ENCODE measurements at regions not wholly inside any gene's neighbourhood (a gene's known extent, or its start where the extent isn't known, plus 50 kb on each side); places are given as distances from the start of the nearest gene placed in this dataset.

- no peak overlapping the region for H3K4me3 ChIP-seq
- no peak for DNase-seq
- H3K27me3 ChIP-seq: no peaks in the 10 kb centered on the region
- WGBS, 2 donors: 53 to 58% methylated on average over 1 of the region's 1 CpG
- H3K27ac ChIP-seq: no peak overlapping the region
- no peaks in the 10 kb centered on the region for H3K4me1 ChIP-seq
- H3K9me3 ChIP-seq: no peaks in the 10 kb centered on the region
- no peak for TF ChIP-seq POLR2A (IDR thresholded peaks at IDR 0.05)
- TF ChIP-seq EP300 (IDR thresholded peaks at IDR 0.05): no peak
- no peak for TF ChIP-seq POLR2AphosphoS5 (IDR thresholded peaks at IDR 0.05)
- TF ChIP-seq CTCF (IDR thresholded peaks at IDR 0.05): no peak
- no peaks in the 10 kb centered on the region for H3K36me3 ChIP-seq
- no peak for ATAC-seq (ENCODE audit: low FRiP score in 2 of 2)
Observed at GRCh38 chr21:23712166-23712565, 1895.1 kb downstream of the MRPL39 start.

GRCh38 chr21:23706431-23706830 is 1900.8 kb downstream of the MRPL39 start:
- H3K27ac ChIP-seq: no peak overlapping the region
- H3K27me3 ChIP-seq: no peaks in the 10 kb centered on the region
- no peaks in the 10 kb centered on the region for H3K36me3 ChIP-seq
- no peaks in the 10 kb centered on the region for H3K4me1 ChIP-seq
- WGBS, 2 donors: 78 to 83% methylated on average over 2 of the region's 2 CpGs
- no peak overlapping the region for H3K4me3 ChIP-seq
- TF ChIP-seq POLR2AphosphoS5 (IDR thresholded peaks at IDR 0.05): no peak
- TF ChIP-seq EP300 (IDR thresholded peaks at IDR 0.05): no peak
- no peak for ATAC-seq (ENCODE audit: low FRiP score in 2 of 2)
- H3K9me3 ChIP-seq: peaks cover 0 to under 1% (median 0%) of the 10 kb centered on the region in 4 donors
- no peak for DNase-seq

- TF ChIP-seq EP300 (IDR thresholded peaks at IDR 0.05) (no peak), POLR2A (IDR thresholded peaks at IDR 0.05) (no peak)
- peaks cover 0 to 21% (median 1%) of the 10 kb centered on the region in 4 donors for H3K9me3 ChIP-seq
- no peak overlapping the region for H3K27ac ChIP-seq
- no peak overlapping the region for H3K4me3 ChIP-seq
- H3K27me3 ChIP-seq: no peaks in the 10 kb centered on the region
- DNase-seq (no peak), ATAC-seq (ENCODE audit: low FRiP score in 2 of 2) (no peak)
- no peaks in the 10 kb centered on the region for H3K4me1 ChIP-seq
- WGBS, 2 donors: 86 to 95% methylated on average over 2 of the region's 2 CpGs
- H3K36me3 ChIP-seq: no peaks in the 10 kb centered on the region
Observed at GRCh38 chr21:23699402-23699801, 1907.9 kb downstream of the MRPL39 start.

GRCh38 chr21:23698619-23699018 is 1908.7 kb downstream of the MRPL39 start:
- Histone ChIP-seq H3K4me3 (no peak overlapping the region), H3K27me3 (no peaks in the 10 kb centered on the region), H3K36me3 (no peaks in the 10 kb centered on the region), H3K9me3 (peaks cover 0 to 21% (median 1%) of the 10 kb centered on the region in 4 donors), H3K4me1 (no peaks in the 10 kb centered on the region), H3K27ac (no peak overlapping the region)
- WGBS, 2 donors: 80 to 90% methylated on average over 1 of the region's 1 CpG
- ATAC-seq (ENCODE audit: low FRiP score in 2 of 2) (no peak), DNase-seq (no peak)
- TF ChIP-seq EP300 (IDR thresholded peaks at IDR 0.05) (no peak), CTCF (IDR thresholded peaks at IDR 0.05) (no peak), POLR2A (IDR thresholded peaks at IDR 0.05) (no peak), POLR2AphosphoS5 (IDR thresholded peaks at IDR 0.05) (no peak)

GRCh38 chr21:23695443-23695842 is 1911.8 kb downstream of the MRPL39 start:
- no peaks in the 10 kb centered on the region for H3K27me3 ChIP-seq
- no peak overlapping the region for H3K4me3 ChIP-seq
- 78 to 79% methylated on average over 5 of the region's 5 CpGs for WGBS, 2 donors
- ATAC-seq (ENCODE audit: low FRiP score in 2 of 2) (no peak), DNase-seq (no peak)
- H3K27ac ChIP-seq: no peak overlapping the region
- peaks cover 0 to 14% (median under 1%) of the 10 kb centered on the region in 4 donors for H3K9me3 ChIP-seq
- TF ChIP-seq POLR2A (IDR thresholded peaks at IDR 0.05): no peak
- TF ChIP-seq POLR2AphosphoS5 (IDR thresholded peaks at IDR 0.05): no peak
- no peak for TF ChIP-seq CTCF (IDR thresholded peaks at IDR 0.05)
- no peak for TF ChIP-seq EP300 (IDR thresholded peaks at IDR 0.05)
- H3K36me3 ChIP-seq: no peaks in the 10 kb centered on the region
- H3K4me1 ChIP-seq: no peaks in the 10 kb centered on the region

- H3K27ac ChIP-seq: no peak overlapping the region
- TF ChIP-seq POLR2AphosphoS5 (IDR thresholded peaks at IDR 0.05) (no peak), EP300 (IDR thresholded peaks at IDR 0.05) (no peak), CTCF (IDR thresholded peaks at IDR 0.05) (no peak), POLR2A (IDR thresholded peaks at IDR 0.05) (no peak)
- no peaks in the 10 kb centered on the region for H3K36me3 ChIP-seq
- DNase-seq (no peak), ATAC-seq (ENCODE audit: low FRiP score in 2 of 2) (no peak)
- peaks cover 0 to 5% (median 0%) of the 10 kb centered on the region in 4 donors for H3K9me3 ChIP-seq
- H3K27me3 ChIP-seq: no peaks in the 10 kb centered on the region
- H3K4me1 ChIP-seq: no peaks in the 10 kb centered on the region
- H3K4me3 ChIP-seq: no peak overlapping the region
Observed at GRCh38 chr21:23694390-23694789, 1912.9 kb downstream of the MRPL39 start.
